Stimulated activated effector memory CD8-positive, alpha-beta T cell treated with anti-CD3 and anti-CD28 coated beads, Interleukin-12 subunit alpha, Interleukin-12 subunit beta, amount 100 ng/mL, for 72 hours (primary cell): ENCODE measurements at regions not wholly inside any gene's neighbourhood (a gene's known extent, or its start where the extent isn't known, plus 50 kb on each side); places are given as distances from the start of the nearest gene placed in this dataset.
A peak's percentile ranks its signal among the peaks of the same experiment; 100 is the strongest.

Source experiments
- ATAC-seq: fragments of 150-1000 bp; cut with Tn5 transposase; 2 replicates; pipeline ENCODE4 v1.10.0; 2021
- DNase-seq, 2 donors: peaks; one replicate each; pipeline ENCODE4 v3.0.0; 2021 to 2022; ENCODE audit warnings: low spot score in 2 of 2
- H3K27ac Mint-ChIP-seq: one replicate; pipeline ENCODE4 v1.8.0; 2022; ENCODE audit warnings: mild to moderate bottlenecking, mixed read lengths
- H3K36me3 Mint-ChIP-seq: one replicate; pipeline ENCODE4 v1.8.0; 2022; ENCODE audit warnings: mild to moderate bottlenecking, mixed read lengths
- H3K4me1 Mint-ChIP-seq: one replicate; pipeline ENCODE4 v1.8.0; 2022; ENCODE audit warnings: mixed read lengths
- H3K4me3 Mint-ChIP-seq: one replicate; pipeline ENCODE4 v1.8.0; 2022; ENCODE audit warnings: mild to moderate bottlenecking, mixed read lengths
- H3K9me3 Mint-ChIP-seq: one replicate; pipeline ENCODE4 v1.8.0; 2022; ENCODE audit warnings: mixed read lengths

GRCh38 chr12:92007787-92008186 is 137.9 kb downstream of the BTG1 start:
- Mint-ChIP-seq H3K27ac (no peak overlapping the region), H3K36me3 (no peaks in the 10 kb centered on the region), H3K9me3 (peaks cover 2% of the 10 kb centered on the region), H3K4me3 (no peak overlapping the region), H3K4me1 (peaks cover 23% of the 10 kb centered on the region)
- DNase-seq (no peak), ATAC-seq (no peak)

DNA sequence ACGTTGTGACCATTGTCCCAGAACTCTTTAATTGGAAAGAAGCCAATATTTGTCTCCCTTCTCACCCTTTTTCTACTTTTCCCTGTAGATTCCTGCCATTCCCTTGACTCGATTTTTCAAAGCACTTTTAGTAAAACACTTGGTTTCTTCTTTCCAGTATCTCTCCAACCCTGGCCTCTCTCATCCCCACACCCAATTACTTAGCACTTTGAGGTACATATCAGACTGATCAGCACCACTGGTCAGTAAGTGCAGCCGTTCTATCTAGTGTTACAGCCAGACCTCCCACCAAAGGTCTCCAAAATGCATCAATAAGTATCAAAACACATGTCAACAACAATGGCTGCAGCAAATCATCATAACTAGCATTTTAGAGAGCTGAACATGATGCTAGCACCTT is 141.9 kb downstream of the BTG1 start:
- ATAC-seq (no peak), DNase-seq (no peak)
- Mint-ChIP-seq H3K4me3 (no peak overlapping the region), H3K4me1 (peaks cover 37% of the 10 kb centered on the region), H3K36me3 (no peaks in the 10 kb centered on the region), H3K9me3 (peaks cover 6% of the 10 kb centered on the region), H3K27ac (no peak overlapping the region)

GRCh38 chr12:92002673-92003382 is 142.8 kb downstream of the BTG1 start:
- no peaks in the 10 kb centered on the region for H3K36me3 Mint-ChIP-seq
- H3K27ac Mint-ChIP-seq: peak overlapping the region; percentile 11
- H3K4me3 Mint-ChIP-seq: no peak overlapping the region
- no peak for DNase-seq
- no peak for ATAC-seq
- H3K9me3 Mint-ChIP-seq: peaks cover 10% of the 10 kb centered on the region
- H3K4me1 Mint-ChIP-seq: peaks cover 44% of the 10 kb centered on the region

DNA sequence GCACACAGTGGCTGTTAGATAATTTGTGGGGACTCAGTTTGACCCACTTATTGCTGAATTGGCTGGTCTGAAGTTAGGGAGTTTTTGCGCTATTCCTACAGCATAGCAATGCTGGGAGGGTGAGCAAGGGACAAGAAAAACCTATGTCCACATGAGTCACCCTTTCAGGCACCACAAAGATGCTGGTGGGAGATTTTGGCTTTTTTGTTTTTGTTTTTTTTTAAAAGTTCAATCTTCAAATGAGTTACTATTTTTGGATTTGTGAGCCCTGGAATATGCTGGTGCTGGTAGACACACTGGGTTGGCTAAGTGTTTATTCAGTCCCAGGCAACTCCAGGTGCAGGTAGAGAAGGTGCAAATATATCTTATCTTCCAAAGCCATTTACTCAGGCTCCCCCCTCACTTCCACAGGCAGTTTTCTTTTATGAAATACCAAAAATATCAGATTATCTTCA is 143.4 kb downstream of the BTG1 start:
- H3K27ac Mint-ChIP-seq: no peak overlapping the region
- H3K4me1 Mint-ChIP-seq: peaks cover 44% of the 10 kb centered on the region
- no peaks in the 10 kb centered on the region for H3K36me3 Mint-ChIP-seq
- no peak overlapping the region for H3K4me3 Mint-ChIP-seq
- ATAC-seq (no peak), DNase-seq (no peak)
- H3K9me3 Mint-ChIP-seq: peaks cover 10% of the 10 kb centered on the region

DNA sequence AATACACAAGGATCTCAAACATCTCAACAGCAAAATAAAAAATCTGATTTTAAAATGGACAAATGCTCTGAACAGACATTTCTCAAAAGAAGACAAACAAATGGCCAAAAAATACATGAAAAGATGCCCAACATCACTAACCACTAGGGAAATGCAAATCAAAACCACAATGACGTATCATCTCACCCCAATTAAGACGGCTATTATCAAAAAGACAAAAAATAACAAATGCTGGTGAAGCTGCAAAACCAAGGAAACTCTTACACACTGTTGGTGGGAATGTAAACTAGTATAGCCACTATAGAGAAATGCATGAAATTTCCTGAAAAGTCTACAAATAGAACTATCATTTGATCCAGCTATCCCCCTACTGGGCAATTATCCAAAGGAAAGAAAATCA is 145.0 kb downstream of the BTG1 start:
- no peak for ATAC-seq
- H3K27ac Mint-ChIP-seq: no peak overlapping the region
- H3K9me3 Mint-ChIP-seq: peaks cover 8% of the 10 kb centered on the region
- H3K36me3 Mint-ChIP-seq: no peaks in the 10 kb centered on the region
- DNase-seq: no peak
- H3K4me1 Mint-ChIP-seq: peaks cover 44% of the 10 kb centered on the region
- H3K4me3 Mint-ChIP-seq: no peak overlapping the region

DNA sequence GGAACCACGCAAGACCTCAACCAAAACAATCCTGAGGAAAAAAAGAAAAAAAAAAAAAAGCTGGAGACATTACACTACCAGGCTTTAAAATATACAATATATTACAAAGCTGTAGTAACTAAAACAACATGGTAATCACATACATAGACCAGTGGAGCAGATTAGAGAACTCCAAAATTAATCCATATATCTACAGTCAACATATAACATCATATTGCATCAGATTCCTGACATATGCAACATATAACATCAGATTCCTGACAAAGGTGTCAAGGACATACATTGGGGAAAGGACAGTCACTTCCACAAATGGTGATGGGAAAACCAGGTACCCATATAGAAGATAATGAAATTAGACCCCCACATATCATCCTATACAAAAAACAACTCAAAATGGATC is 145.8 kb downstream of the BTG1 start:
- ATAC-seq: no peak
- H3K36me3 Mint-ChIP-seq: no peaks in the 10 kb centered on the region
- no peak for DNase-seq
- H3K27ac Mint-ChIP-seq: no peak overlapping the region
- peaks cover 44% of the 10 kb centered on the region for H3K4me1 Mint-ChIP-seq
- no peak overlapping the region for H3K4me3 Mint-ChIP-seq
- H3K9me3 Mint-ChIP-seq: peaks cover 8% of the 10 kb centered on the region

GRCh38 chr12:91998316-91998715 is 147.3 kb downstream of the BTG1 start:
- H3K4me3 Mint-ChIP-seq: no peak overlapping the region
- peak; percentile 75 for ATAC-seq

GRCh38 chr12:91994208-91994797 is 151.3 kb downstream of the BTG1 start:
- H3K4me1 Mint-ChIP-seq: peaks cover 8% of the 10 kb centered on the region

More at GRCh38 chr12:91998316-91998715, 147.3 kb downstream of the BTG1 start:
- no peak overlapping the region for H3K27ac Mint-ChIP-seq
- peaks cover 8% of the 10 kb centered on the region for H3K9me3 Mint-ChIP-seq
- no peaks in the 10 kb centered on the region for H3K36me3 Mint-ChIP-seq
- H3K4me1 Mint-ChIP-seq: peaks cover 37% of the 10 kb centered on the region
- no peak for DNase-seq

DNA sequence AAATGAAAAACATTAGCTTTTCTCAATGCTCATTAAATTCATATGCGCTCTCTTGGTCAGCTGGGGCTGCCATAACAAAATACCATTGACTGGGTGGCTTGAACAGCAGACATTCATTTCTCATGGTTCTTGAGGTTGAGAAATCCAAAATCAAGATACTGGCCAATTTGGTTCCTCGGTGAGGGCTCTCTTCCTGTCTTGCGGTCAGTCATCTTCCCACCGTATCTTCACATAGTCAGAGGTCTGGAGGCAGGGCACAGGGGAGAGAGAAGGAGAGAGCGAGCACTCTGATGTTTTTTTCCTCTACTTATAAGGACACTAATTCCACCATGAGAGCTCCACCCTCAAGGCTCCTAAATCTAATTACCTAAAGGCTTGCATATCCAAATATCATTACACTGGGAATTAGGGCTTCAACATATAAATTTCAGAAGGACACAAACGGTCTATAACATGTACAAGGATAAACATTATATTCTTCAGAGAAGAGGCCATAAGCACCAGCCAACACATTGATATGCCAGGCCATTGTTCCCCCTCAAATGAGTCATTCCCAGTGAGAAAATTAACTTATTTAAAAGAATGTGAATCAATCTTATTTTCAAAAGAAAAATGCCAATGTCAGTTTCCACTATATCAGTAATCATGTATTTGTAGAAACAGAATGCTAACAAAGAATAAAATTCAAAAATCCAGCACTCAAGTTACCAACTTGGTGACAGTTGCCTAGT is 152.2 kb downstream of the BTG1 start:
- H3K36me3 Mint-ChIP-seq: no peaks in the 10 kb centered on the region
- H3K4me3 Mint-ChIP-seq: no peak overlapping the region
- H3K9me3 Mint-ChIP-seq: peaks cover 3% of the 10 kb centered on the region
- DNase-seq: no peak
- no peak overlapping the region for H3K27ac Mint-ChIP-seq
- H3K4me1 Mint-ChIP-seq: peaks cover 5% of the 10 kb centered on the region
- no peak for ATAC-seq

More at GRCh38 chr12:91994208-91994797, 151.3 kb downstream of the BTG1 start:
- peaks cover 5% of the 10 kb centered on the region for H3K9me3 Mint-ChIP-seq
- ATAC-seq: no peak
- H3K4me3 Mint-ChIP-seq: no peak overlapping the region
- DNase-seq: no peak
- H3K36me3 Mint-ChIP-seq: no peaks in the 10 kb centered on the region
- H3K27ac Mint-ChIP-seq: no peak overlapping the region

DNA sequence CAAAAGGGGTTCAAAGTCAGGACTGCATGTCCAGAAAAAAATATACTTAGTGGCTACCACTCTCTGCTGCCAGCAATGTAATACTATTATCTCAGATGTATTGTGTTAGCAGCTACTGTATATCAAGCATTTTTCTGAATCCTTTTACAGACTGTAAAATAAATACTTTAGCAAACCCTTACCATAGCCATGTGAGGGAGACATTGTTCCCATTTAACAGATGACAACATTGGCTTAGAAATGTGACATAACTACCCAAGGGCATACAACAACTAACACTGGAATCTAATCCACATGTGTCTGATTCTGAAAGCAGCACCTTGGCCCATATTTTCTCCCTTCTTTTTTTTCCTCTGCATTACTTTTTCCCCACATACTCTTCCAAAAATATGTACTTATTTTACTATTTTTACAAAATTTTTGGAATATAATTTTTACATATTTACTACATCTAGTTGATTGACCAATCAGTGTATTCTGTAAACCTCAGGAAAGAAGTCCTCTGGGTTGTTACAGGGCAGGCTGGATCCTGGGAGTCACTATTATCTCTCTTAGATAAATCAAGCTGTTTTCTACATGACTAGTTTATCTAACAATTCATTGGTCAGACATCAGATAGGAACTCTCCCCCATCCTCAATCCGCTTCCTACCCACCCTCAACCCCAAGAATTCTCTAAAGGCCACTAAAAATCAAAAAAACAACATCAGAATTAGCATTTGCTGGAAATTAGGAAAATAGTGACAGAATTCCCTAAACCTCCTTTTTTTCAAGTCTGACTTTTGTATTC is 154.1 kb downstream of the BTG1 start:
- peak; percentile 57 for ATAC-seq
- Mint-ChIP-seq H3K4me1 (peaks cover 5% of the 10 kb centered on the region), H3K36me3 (no peaks in the 10 kb centered on the region), H3K4me3 (no peak overlapping the region), H3K9me3 (no peaks in the 10 kb centered on the region), H3K27ac (no peak overlapping the region)
- DNase-seq: no peak

- H3K4me1 Mint-ChIP-seq: peaks cover 11% of the 10 kb centered on the region
- DNase-seq: no peak
- no peak for ATAC-seq
- H3K36me3 Mint-ChIP-seq: no peaks in the 10 kb centered on the region
- no peak overlapping the region for H3K27ac Mint-ChIP-seq
- no peaks in the 10 kb centered on the region for H3K9me3 Mint-ChIP-seq
- H3K4me3 Mint-ChIP-seq: no peak overlapping the region
Measured at GRCh38 chr12:91990525-91990924, 155.1 kb downstream of the BTG1 start.

GRCh38 chr12:91989143-91989542 is 156.5 kb downstream of the BTG1 start:
- DNase-seq (no peak), ATAC-seq (no peak)
- H3K4me1 Mint-ChIP-seq: peaks cover 22% of the 10 kb centered on the region
- no peak overlapping the region for H3K27ac Mint-ChIP-seq
- no peak overlapping the region for H3K4me3 Mint-ChIP-seq
- no peaks in the 10 kb centered on the region for H3K9me3 Mint-ChIP-seq
- H3K36me3 Mint-ChIP-seq: no peaks in the 10 kb centered on the region

- no peaks in the 10 kb centered on the region for H3K9me3 Mint-ChIP-seq
- peaks cover 23% of the 10 kb centered on the region for H3K4me1 Mint-ChIP-seq
Measured at GRCh38 chr12:91988086-91988923, 157.3 kb downstream of the BTG1 start.

DNA sequence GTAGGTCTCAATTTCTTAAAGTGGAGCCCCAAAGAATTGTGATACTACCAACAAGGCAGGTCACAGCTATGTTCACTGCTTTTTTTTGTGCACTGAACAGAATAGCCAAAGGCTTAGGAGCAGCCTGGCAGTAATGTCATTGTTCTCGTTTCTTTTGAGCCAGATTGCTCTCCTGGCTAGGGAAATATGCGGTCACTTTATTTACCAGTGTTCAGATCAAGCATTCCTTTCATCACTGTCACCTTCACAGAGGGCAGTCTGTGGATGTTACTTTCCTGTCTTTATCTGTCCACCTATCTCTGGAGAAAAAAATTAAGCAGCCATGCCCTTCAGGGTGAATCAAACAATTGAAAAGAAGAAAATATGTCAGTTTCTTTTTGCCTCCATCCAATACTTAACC is 159.6 kb downstream of the BTG1 start:
- Mint-ChIP-seq H3K4me1 (peaks cover 23% of the 10 kb centered on the region), H3K36me3 (no peaks in the 10 kb centered on the region), H3K27ac (peak overlapping the region; percentile 16), H3K9me3 (no peaks in the 10 kb centered on the region), H3K4me3 (no peak overlapping the region)
- no peak for ATAC-seq
- DNase-seq: no peak

More at GRCh38 chr12:91988086-91988923, 157.3 kb downstream of the BTG1 start:
- H3K36me3 Mint-ChIP-seq: no peaks in the 10 kb centered on the region
- no peak for ATAC-seq
- H3K4me3 Mint-ChIP-seq: no peak overlapping the region
- no peak overlapping the region for H3K27ac Mint-ChIP-seq
- no peak for DNase-seq
